Tongue (tissue), 1 donor: ENCODE measurements at regions not wholly inside any gene's neighbourhood (a gene's known extent, or its start where the extent isn't known, plus 50 kb on each side); places are given as distances from the start of the nearest gene placed in this dataset.
"Not testable (repeated sequence)": the region's sequence is repeated elsewhere in the genome, so short reads cannot be mapped to it uniquely, and the experiment has no call there.

Source experiments
- DNase-seq: peaks from one replicate; pipeline ENCODE4 v3.0.0-alpha.2; 2015

GRCh38 chr4:18421519-18421918 is 400.0 kb upstream of the LCORL start:
- no peak for DNase-seq

GRCh38 chr4:18419780-18420179 is 398.2 kb upstream of the LCORL start:
- DNase-seq, result no peak

- not testable (repeated sequence) for DNase-seq
Observed at GRCh38 chr4:18418195-18418898, 396.8 kb upstream of the LCORL start.

- DNase-seq, result not testable (repeated sequence)
Observed at GRCh38 chr4:18417651-18418050, 396.1 kb upstream of the LCORL start.

- DNase-seq, result no peak
Observed at GRCh38 chr4:18406264-18406663, 384.7 kb upstream of the LCORL start.

- no peak for DNase-seq
Observed at GRCh38 chr4:18405054-18405453, 383.5 kb upstream of the LCORL start.

GRCh38 chr4:18404642-18405041 is 383.1 kb upstream of the LCORL start:
- no peak for DNase-seq

GRCh38 chr4:18403327-18403726 is 381.8 kb upstream of the LCORL start:
- no peak for DNase-seq

- no peak for DNase-seq
Observed at GRCh38 chr4:18401868-18402267, 380.3 kb upstream of the LCORL start.

GRCh38 chr4:18401425-18401824 is 379.9 kb upstream of the LCORL start:
- no peak for DNase-seq

- peak; percentile 4 for DNase-seq
Observed at GRCh38 chr4:18398661-18399060, 377.1 kb upstream of the LCORL start.

GRCh38 chr4:18397681-18398390 is 376.3 kb upstream of the LCORL start:
- DNase-seq, result no peak

GRCh38 chr4:18394656-18395055 is 373.1 kb upstream of the LCORL start:
- no peak for DNase-seq

- no peak for DNase-seq
Observed at GRCh38 chr4:18391354-18391728, 369.8 kb upstream of the LCORL start.

- DNase-seq, result no peak
Observed at GRCh38 chr4:18390655-18391353, 369.2 kb upstream of the LCORL start.

GRCh38 chr4:18389115-18389514 is 367.6 kb upstream of the LCORL start:
- DNase-seq, result no peak

GRCh38 chr4:18388039-18388438 is 366.5 kb upstream of the LCORL start:
- DNase-seq, result peak; percentile 6

- no peak for DNase-seq
Observed at GRCh38 chr4:18381186-18381585, 359.6 kb upstream of the LCORL start.

- DNase-seq, result no peak
Observed at GRCh38 chr4:18369561-18369960, 348.0 kb upstream of the LCORL start.

GRCh38 chr4:18366892-18367291 is 345.3 kb upstream of the LCORL start:
- peak; percentile 38 for DNase-seq

GRCh38 chr4:18366136-18366535 is 344.6 kb upstream of the LCORL start:
- no peak for DNase-seq

GRCh38 chr4:18343581-18343980 is 322.0 kb upstream of the LCORL start:
- no peak for DNase-seq

- DNase-seq, result no peak
Observed at GRCh38 chr4:18342847-18343246, 321.3 kb upstream of the LCORL start.
